H9 (cell line): ENCODE measurements at regions not wholly inside any gene's neighbourhood (a gene's known extent, or its start where the extent isn't known, plus 50 kb on each side); places are given as distances from the start of the nearest gene placed in this dataset.

Experiments
- DNase-seq: peaks from one replicate; pipeline ENCODE4 v3.0.0-alpha.2; 2017
- H2AFZ ChIP-seq: one replicate; pipeline ENCODE4 v1.6.1; 2013; ENCODE audit warnings: mild to moderate bottlenecking, low read length, control low read depth, moderate library complexity
- H2AK5ac ChIP-seq: 2 replicates; pipeline ENCODE4 v1.6.1; 2013; ENCODE audit warnings: low read length, control low read depth, mixed read lengths; ENCODE audit not compliant: insufficient read length
- H2BK120ac ChIP-seq: one replicate; pipeline ENCODE4 v1.6.1; 2013; ENCODE audit warnings: low read depth, mild to moderate bottlenecking, low read length, control low read depth, inconsistent platforms; ENCODE audit not compliant: poor library complexity, severe bottlenecking
- H2BK12ac ChIP-seq: 2 replicates; pipeline ENCODE4 v1.6.1; 2013; ENCODE audit warnings: low read length, control low read depth, mixed read lengths, low read depth; ENCODE audit not compliant: insufficient read length
- H2BK15ac ChIP-seq: 2 replicates; pipeline ENCODE4 v1.6.1; 2013; ENCODE audit warnings: low read depth, low read length, control low read depth
- H2BK20ac ChIP-seq: one replicate; pipeline ENCODE4 v1.6.1; 2013; ENCODE audit warnings: low read depth, mild to moderate bottlenecking, low read length, control low read depth, inconsistent platforms; ENCODE audit not compliant: poor library complexity, severe bottlenecking
- H2BK5ac ChIP-seq: 2 replicates; pipeline ENCODE4 v1.6.1; 2013; ENCODE audit warnings: low read length, control low read depth, mixed read lengths; ENCODE audit not compliant: insufficient read length
- H3K14ac ChIP-seq: 2 replicates; pipeline ENCODE4 v1.6.1; 2013; ENCODE audit warnings: low read length, control low read depth; ENCODE audit not compliant: insufficient read depth
- H3K18ac ChIP-seq: 2 replicates; pipeline ENCODE4 v1.6.1; 2013; ENCODE audit warnings: low read depth, mild to moderate bottlenecking, mixed read lengths, low read length, control low read depth; ENCODE audit not compliant: insufficient read length
- H3K23ac ChIP-seq: 2 replicates; pipeline ENCODE4 v1.6.1; 2013; ENCODE audit warnings: low read length, control low read depth, mixed read lengths, low read depth; ENCODE audit not compliant: insufficient read length
- H3K23me2 ChIP-seq: 2 replicates; pipeline ENCODE4 v1.6.1; 2013; ENCODE audit warnings: low read depth, mild to moderate bottlenecking, mixed read lengths, low read length, control low read depth; ENCODE audit not compliant: insufficient read length, poor library complexity, severe bottlenecking
- H3K27ac ChIP-seq: 2 replicates; pipeline ENCODE4 v1.5.1; 2013; ENCODE audit warnings: low read length, control low read depth, mixed read lengths, low read depth; ENCODE audit not compliant: insufficient read length
- H3K27me3 ChIP-seq: 2 replicates; pipeline ENCODE4 v1.6.1; 2013; ENCODE audit warnings: low read length, control low read depth, inconsistent platforms; ENCODE audit not compliant: insufficient read depth
- H3K4ac ChIP-seq: 2 replicates; pipeline ENCODE4 v1.6.1; 2013; ENCODE audit warnings: low read depth, mild to moderate bottlenecking, control low read depth, inconsistent platforms, low read length, moderate library complexity
- H3K4me1 ChIP-seq: 2 replicates; pipeline ENCODE4 v1.6.1; 2013; ENCODE audit warnings: low read length, control low read depth, inconsistent platforms; ENCODE audit not compliant: insufficient read depth
- H3K4me2 ChIP-seq: 2 replicates; pipeline ENCODE4 v1.6.1; 2013; ENCODE audit warnings: low read length, control low read depth, mixed read lengths; ENCODE audit not compliant: insufficient read length, insufficient read depth
- H3K56ac ChIP-seq: 2 replicates; pipeline ENCODE4 v1.6.1; 2013; ENCODE audit warnings: low read depth, mild to moderate bottlenecking, mixed read lengths, low read length, control low read depth; ENCODE audit not compliant: insufficient read length
- H3K79me1 ChIP-seq: 2 replicates; pipeline ENCODE4 v1.6.1; 2013; ENCODE audit warnings: low read depth, mild to moderate bottlenecking, moderate library complexity, low read length, control low read depth, inconsistent platforms; ENCODE audit not compliant: insufficient read depth, poor library complexity, severe bottlenecking
- H3K79me2 ChIP-seq: 2 replicates; pipeline ENCODE4 v1.6.1; 2013; ENCODE audit warnings: low read length, control low read depth, inconsistent platforms; ENCODE audit not compliant: insufficient read depth
- H3K9ac ChIP-seq: 2 replicates; pipeline ENCODE4 v1.6.1; 2013; ENCODE audit warnings: low read length, control low read depth, mixed read lengths; ENCODE audit not compliant: insufficient read length; ENCODE audit errors: extremely low read depth
- H3K9me3 ChIP-seq: one replicate; pipeline ENCODE4 v1.6.1; 2013; ENCODE audit warnings: low read depth, low read length, inconsistent platforms; ENCODE audit not compliant: control insufficient read depth
- H3T11ph ChIP-seq: one replicate; pipeline ENCODE4 v1.6.1; 2013; ENCODE audit warnings: mild to moderate bottlenecking, low read length, control low read depth, inconsistent platforms
- H4K20me1 ChIP-seq: one replicate; pipeline ENCODE4 v1.6.1; 2013; ENCODE audit not compliant: control insufficient read depth, insufficient read length, insufficient read depth
- H4K5ac ChIP-seq: 2 replicates; pipeline ENCODE4 v1.6.1; 2013; ENCODE audit warnings: low read depth, mild to moderate bottlenecking, mixed read lengths, low read length, control low read depth; ENCODE audit not compliant: insufficient read length
- H4K8ac ChIP-seq: replicated peaks from 2 replicates; pipeline ENCODE4 v1.6.1; 2013; ENCODE audit warnings: low read length, control low read depth, mixed read lengths, low read depth; ENCODE audit not compliant: insufficient read length
- H4K91ac ChIP-seq: 2 replicates; pipeline ENCODE4 v1.6.1; 2013; ENCODE audit warnings: low read depth, mild to moderate bottlenecking, moderate library complexity, mixed read lengths, low read length, control low read depth; ENCODE audit not compliant: insufficient read length
- H3K27ac Mint-ChIP-seq, 3 experiments: 2 replicates in 2 of 3; 3 replicates in 1 of 3; pipeline ENCODE4 v1.8.0; 2020 to 2021; ENCODE audit warnings: mixed read lengths in 3 of 3, mild to moderate bottlenecking in 1 of 3, moderate library complexity in 1 of 3
- H3K27me3 Mint-ChIP-seq: 2 replicates; pipeline ENCODE4 v1.8.0; 2021; ENCODE audit warnings: low read depth, mild to moderate bottlenecking, moderate library complexity, mixed read lengths
- H3K36me3 Mint-ChIP-seq, 3 experiments: 2 replicates in 2 of 3; 3 replicates in 1 of 3; pipeline ENCODE4 v1.8.0; 2020 to 2021; ENCODE audit warnings: low read depth in 3 of 3, mixed read lengths in 3 of 3; ENCODE audit not compliant: insufficient read depth in 1 of 3
- H3K4me1 Mint-ChIP-seq, 2 experiments: 2 replicates each; pipeline ENCODE4 v1.8.0; 2020; ENCODE audit warnings: mixed read lengths in 2 of 2
- H3K4me3 Mint-ChIP-seq, 2 experiments: 2 replicates in 1 of 2; 3 replicates in 1 of 2; pipeline ENCODE4 v1.8.0; 2020 to 2021; ENCODE audit warnings: mild to moderate bottlenecking in 2 of 2, mixed read lengths in 2 of 2, moderate library complexity in 1 of 2
- H3K9me3 Mint-ChIP-seq, 2 experiments: 2 replicates in 1 of 2; 3 replicates in 1 of 2; pipeline ENCODE4 v1.8.0; 2020; ENCODE audit warnings: mild to moderate bottlenecking in 2 of 2, mixed read lengths in 2 of 2, moderate library complexity in 1 of 2
- CTCF ChIP-seq: fragments of 200-600 bp; sonication (generic); conservative IDR thresholded peaks from 3 replicates; pipeline ENCODE4 v1.8.0; 2021; ENCODE audit warnings: antibody characterized with exemption, mild to moderate bottlenecking
- WGBS: extraction: QIAGEN DNeasy Blood & Tissue Kit; methylation state at CpG from one replicate; pipeline ENCODE4 v1.1.7; 2013; ENCODE audit warnings: missing lambda C conversion rate, low lambda C conversion rate, mixed read lengths; ENCODE audit not compliant: insufficient read length; ENCODE audit errors: extremely low coverage; 5-methylcytosine and 5-hydroxymethylcytosine counted together

GRCh38 chr18:69143084-69143483 lies 257.6 kb upstream of the DOK6 start:
- H3K27me3 ChIP-seq = no peaks in the 10 kb centered on the region
- no peak overlapping the region for H4K8ac ChIP-seq
- WGBS = no CpG with 5 or more reads among the region's 2 CpGs
- no peak overlapping the region for H4K5ac ChIP-seq
- H2BK12ac ChIP-seq = no peak overlapping the region
- H3K4me2 ChIP-seq = no peak overlapping the region
- H2AK5ac ChIP-seq = no peak overlapping the region
- no peaks in the 10 kb centered on the region for H3K4me1 Mint-ChIP-seq
- H4K91ac ChIP-seq = no peak overlapping the region
- no peaks in the 10 kb centered on the region for H3K4me1 ChIP-seq
- no peak overlapping the region for H3K56ac ChIP-seq
- no peak overlapping the region for H2BK5ac ChIP-seq
- H4K20me1 ChIP-seq = no peaks in the 10 kb centered on the region
- H3K14ac ChIP-seq = no peak overlapping the region
- no peak overlapping the region for H3T11ph ChIP-seq
- H3K9ac ChIP-seq = no peak overlapping the region
- no peak overlapping the region for H2BK15ac ChIP-seq
- no peaks in the 10 kb centered on the region for H3K27me3 Mint-ChIP-seq
- H3K36me3 Mint-ChIP-seq = no peaks in the 10 kb centered on the region
- H3K9me3 Mint-ChIP-seq = no peaks in the 10 kb centered on the region
- no peaks in the 10 kb centered on the region for H3K79me1 ChIP-seq
- H3K79me2 ChIP-seq = no peaks in the 10 kb centered on the region
- TF ChIP-seq CTCF = no peak
- no peak overlapping the region for H2BK20ac ChIP-seq
- no peak overlapping the region for H3K4ac ChIP-seq
- no peaks in the 10 kb centered on the region for H3K9me3 ChIP-seq
- no peak overlapping the region for H3K18ac ChIP-seq
- H3K23ac ChIP-seq = no peak overlapping the region
- no peak overlapping the region for H3K27ac ChIP-seq
- no peak overlapping the region for H3K4me3 Mint-ChIP-seq
- H2AFZ ChIP-seq = no peak overlapping the region
- no peaks in the 10 kb centered on the region for H3K23me2 ChIP-seq
- no peak overlapping the region for H2BK120ac ChIP-seq
- no peak for DNase-seq
- no peak overlapping the region for H3K27ac Mint-ChIP-seq
